ENCODE measurements at regions not wholly inside any gene's neighbourhood (a gene's known extent, or its start where the extent isn't known, plus 50 kb on each side); places are given as distances from the start of the nearest gene placed in this dataset.

DNA sequence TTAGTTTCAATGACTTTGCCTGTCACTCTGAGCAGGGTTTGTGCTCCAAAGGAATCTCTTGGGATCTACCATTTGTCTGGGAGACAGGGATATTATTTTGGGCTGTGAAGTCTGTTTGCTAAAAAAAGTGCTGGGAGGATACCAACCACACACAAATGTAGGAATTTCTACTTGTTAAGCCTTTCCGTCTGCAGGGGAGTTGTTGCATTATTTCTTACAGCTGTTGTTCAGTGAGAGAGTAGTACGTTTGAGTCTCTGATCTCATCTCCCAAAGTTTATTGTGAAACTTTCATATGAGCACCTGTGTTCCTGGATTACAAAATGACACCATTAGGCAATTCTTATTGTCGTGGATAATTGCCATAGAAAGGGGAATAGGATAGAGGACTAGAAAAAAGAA is 78.3 kb upstream of the SEMA6A start (continued):
- TF ChIP-seq ESRRA (CRISPR knock-in tag; IDR thresholded peaks at IDR 0.05; ENCODE audit: borderline replicate concordance) (no peak), ZNF219 (CRISPR knock-in tag; IDR thresholded peaks at IDR 0.05; ENCODE audit: borderline replicate concordance) (no peak)
- TF ChIP-seq, protein P1, sequence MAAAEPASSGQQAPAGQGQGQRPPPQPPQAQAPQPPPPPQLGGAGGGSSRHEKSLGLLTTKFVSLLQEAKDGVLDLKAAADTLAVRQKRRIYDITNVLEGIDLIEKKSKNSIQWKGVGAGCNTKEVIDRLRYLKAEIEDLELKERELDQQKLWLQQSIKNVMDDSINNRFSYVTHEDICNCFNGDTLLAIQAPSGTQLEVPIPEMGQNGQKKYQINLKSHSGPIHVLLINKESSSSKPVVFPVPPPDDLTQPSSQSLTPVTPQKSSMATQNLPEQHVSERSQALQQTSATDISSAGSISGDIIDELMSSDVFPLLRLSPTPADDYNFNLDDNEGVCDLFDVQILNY (CRISPR knock-in tag; IDR thresholded peaks at IDR 0.05): no peak

DNA sequence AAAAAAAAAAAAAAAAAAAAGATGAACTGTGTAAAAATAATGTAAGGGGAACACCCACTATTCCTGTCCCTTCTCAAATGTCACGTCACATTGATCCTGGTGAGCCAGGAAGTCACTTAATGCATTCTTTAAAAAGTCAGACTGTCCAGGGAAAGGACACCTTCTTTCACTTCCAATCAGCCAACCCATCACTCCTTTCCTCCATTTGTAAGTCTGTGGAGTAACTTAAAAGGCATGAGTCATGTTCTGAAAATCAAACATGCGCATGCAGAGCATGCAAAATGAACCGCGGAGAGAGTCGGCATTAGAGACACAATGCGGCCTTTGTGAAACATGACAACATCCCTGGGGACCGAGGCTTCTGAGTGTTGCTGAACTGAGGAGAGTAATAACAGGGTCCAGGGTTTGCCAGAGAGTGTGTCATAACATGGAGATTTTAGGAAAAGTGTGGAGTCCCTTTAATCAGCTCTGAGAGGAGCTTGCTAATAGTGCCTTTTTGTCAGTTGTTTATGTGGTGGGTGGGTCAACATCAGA is 77.6 kb upstream of the SEMA6A start:
- POLR2A ChIA-PET: interaction anchor here (0.6 to 1.5 kb wide), 4 partner anchors 108 to 211 kb away, joined by 3 to 8 read pairs (median 4); no protein-coding TSS in a partner anchor
- Mint-ChIP-seq H3K4me1 (peaks cover 70% of the 10 kb centered on the region), H3K9me3 (no peaks in the 10 kb centered on the region), H3K4me3 (peak overlapping the region; percentile 50), H3K27me3 (ENCODE audit: low read depth) (no peaks in the 10 kb centered on the region), H3K27ac (peak overlapping the region; percentile 88), H3K36me3 (no peaks in the 10 kb centered on the region)
- ATAC-seq (peak; percentile 76), DNase-seq (ENCODE audit: low spot score) (peak; percentile 33)
- CTCF ChIA-PET: interaction anchor here (0.6 kb wide), 1 partner anchor 1070 kb away, joined by 6 read pairs; no protein-coding TSS in a partner anchor
- TF ChIP-seq, protein P2, sequence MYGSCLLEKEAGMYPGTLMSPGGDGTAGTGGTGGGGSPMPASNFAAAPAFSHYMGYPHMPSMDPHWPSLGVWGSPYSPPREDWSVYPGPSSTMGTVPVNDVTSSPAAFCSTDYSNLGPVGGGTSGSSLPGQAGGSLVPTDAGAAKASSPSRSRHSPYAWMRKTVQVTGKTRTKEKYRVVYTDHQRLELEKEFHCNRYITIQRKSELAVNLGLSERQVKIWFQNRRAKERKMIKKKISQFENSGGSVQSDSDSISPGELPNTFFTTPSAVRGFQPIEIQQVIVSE (CRISPR knock-in tag; IDR thresholded peaks at IDR 0.05; ENCODE audit: borderline replicate concordance): no peak
- TF ChIP-seq ZNF396 (CRISPR knock-in tag; IDR thresholded peaks at IDR 0.05; ENCODE audit: borderline replicate concordance) (no peak), MXD4 (CRISPR knock-in tag; IDR thresholded peaks at IDR 0.05; ENCODE audit: borderline replicate concordance) (no peak), RELA (CRISPR knock-in tag; IDR thresholded peaks at IDR 0.05; ENCODE audit: borderline replicate concordance) (no peak), JAZF1 (CRISPR knock-in tag; IDR thresholded peaks at IDR 0.05) (no peak), ZNF121 (CRISPR knock-in tag; IDR thresholded peaks at IDR 0.05) (no peak), NFE2L1 (CRISPR knock-in tag; IDR thresholded peaks at IDR 0.05) (peak; percentile 55; the same call in 1 of the 2 replicates), TEAD1 (CRISPR knock-in tag; IDR thresholded peaks at IDR 0.05) (peak; percentile 73; the same call in 1 of the 2 replicates), ZNF138 (CRISPR knock-in tag; conservative IDR thresholded peaks at IDR 0.05) (no peak), GABPB1 (CRISPR knock-in tag; IDR thresholded peaks at IDR 0.05) (0 out of 2 replicates have a peak, but pooled peaks have one; percentile 22), FOXP1 (CRISPR knock-in tag; IDR thresholded peaks at IDR 0.05; ENCODE audit: borderline replicate concordance) (no peak), NR1H2 (CRISPR knock-in tag; IDR thresholded peaks at IDR 0.05) (no peak)
- TF ChIP-seq, protein P3, sequence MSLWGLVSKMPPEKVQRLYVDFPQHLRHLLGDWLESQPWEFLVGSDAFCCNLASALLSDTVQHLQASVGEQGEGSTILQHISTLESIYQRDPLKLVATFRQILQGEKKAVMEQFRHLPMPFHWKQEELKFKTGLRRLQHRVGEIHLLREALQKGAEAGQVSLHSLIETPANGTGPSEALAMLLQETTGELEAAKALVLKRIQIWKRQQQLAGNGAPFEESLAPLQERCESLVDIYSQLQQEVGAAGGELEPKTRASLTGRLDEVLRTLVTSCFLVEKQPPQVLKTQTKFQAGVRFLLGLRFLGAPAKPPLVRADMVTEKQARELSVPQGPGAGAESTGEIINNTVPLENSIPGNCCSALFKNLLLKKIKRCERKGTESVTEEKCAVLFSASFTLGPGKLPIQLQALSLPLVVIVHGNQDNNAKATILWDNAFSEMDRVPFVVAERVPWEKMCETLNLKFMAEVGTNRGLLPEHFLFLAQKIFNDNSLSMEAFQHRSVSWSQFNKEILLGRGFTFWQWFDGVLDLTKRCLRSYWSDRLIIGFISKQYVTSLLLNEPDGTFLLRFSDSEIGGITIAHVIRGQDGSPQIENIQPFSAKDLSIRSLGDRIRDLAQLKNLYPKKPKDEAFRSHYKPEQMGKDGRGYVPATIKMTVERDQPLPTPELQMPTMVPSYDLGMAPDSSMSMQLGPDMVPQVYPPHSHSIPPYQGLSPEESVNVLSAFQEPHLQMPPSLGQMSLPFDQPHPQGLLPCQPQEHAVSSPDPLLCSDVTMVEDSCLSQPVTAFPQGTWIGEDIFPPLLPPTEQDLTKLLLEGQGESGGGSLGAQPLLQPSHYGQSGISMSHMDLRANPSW (CRISPR knock-in tag; conservative IDR thresholded peaks at IDR 0.05; ENCODE audit: low read depth): no peak
- TF ChIP-seq, protein P4, sequence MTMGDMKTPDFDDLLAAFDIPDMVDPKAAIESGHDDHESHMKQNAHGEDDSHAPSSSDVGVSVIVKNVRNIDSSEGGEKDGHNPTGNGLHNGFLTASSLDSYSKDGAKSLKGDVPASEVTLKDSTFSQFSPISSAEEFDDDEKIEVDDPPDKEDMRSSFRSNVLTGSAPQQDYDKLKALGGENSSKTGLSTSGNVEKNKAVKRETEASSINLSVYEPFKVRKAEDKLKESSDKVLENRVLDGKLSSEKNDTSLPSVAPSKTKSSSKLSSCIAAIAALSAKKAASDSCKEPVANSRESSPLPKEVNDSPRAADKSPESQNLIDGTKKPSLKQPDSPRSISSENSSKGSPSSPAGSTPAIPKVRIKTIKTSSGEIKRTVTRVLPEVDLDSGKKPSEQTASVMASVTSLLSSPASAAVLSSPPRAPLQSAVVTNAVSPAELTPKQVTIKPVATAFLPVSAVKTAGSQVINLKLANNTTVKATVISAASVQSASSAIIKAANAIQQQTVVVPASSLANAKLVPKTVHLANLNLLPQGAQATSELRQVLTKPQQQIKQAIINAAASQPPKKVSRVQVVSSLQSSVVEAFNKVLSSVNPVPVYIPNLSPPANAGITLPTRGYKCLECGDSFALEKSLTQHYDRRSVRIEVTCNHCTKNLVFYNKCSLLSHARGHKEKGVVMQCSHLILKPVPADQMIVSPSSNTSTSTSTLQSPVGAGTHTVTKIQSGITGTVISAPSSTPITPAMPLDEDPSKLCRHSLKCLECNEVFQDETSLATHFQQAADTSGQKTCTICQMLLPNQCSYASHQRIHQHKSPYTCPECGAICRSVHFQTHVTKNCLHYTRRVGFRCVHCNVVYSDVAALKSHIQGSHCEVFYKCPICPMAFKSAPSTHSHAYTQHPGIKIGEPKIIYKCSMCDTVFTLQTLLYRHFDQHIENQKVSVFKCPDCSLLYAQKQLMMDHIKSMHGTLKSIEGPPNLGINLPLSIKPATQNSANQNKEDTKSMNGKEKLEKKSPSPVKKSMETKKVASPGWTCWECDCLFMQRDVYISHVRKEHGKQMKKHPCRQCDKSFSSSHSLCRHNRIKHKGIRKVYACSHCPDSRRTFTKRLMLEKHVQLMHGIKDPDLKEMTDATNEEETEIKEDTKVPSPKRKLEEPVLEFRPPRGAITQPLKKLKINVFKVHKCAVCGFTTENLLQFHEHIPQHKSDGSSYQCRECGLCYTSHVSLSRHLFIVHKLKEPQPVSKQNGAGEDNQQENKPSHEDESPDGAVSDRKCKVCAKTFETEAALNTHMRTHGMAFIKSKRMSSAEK (CRISPR knock-in tag; IDR thresholded peaks at IDR 0.05; ENCODE audit: borderline replicate concordance): no peak
- TF ChIP-seq, protein P5, sequence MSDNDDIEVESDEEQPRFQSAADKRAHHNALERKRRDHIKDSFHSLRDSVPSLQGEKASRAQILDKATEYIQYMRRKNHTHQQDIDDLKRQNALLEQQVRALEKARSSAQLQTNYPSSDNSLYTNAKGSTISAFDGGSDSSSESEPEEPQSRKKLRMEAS (CRISPR knock-in tag; IDR thresholded peaks at IDR 0.05): 0 out of 2 replicates have a peak, but pooled peaks have one; percentile 37
- TF ChIP-seq, protein P6, sequence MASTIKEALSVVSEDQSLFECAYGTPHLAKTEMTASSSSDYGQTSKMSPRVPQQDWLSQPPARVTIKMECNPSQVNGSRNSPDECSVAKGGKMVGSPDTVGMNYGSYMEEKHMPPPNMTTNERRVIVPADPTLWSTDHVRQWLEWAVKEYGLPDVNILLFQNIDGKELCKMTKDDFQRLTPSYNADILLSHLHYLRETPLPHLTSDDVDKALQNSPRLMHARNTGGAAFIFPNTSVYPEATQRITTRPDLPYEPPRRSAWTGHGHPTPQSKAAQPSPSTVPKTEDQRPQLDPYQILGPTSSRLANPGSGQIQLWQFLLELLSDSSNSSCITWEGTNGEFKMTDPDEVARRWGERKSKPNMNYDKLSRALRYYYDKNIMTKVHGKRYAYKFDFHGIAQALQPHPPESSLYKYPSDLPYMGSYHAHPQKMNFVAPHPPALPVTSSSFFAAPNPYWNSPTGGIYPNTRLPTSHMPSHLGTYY (CRISPR knock-in tag; IDR thresholded peaks at IDR 0.05): no peak
